Thyroid gland (tissue), 4 donors: ENCODE measurements at regions not wholly inside any gene's neighbourhood (a gene's known extent, or its start where the extent isn't known, plus 50 kb on each side); places are given as distances from the start of the nearest gene placed in this dataset.

Experiments used
- DNase-seq, 2 donors: peaks; one replicate each; pipeline ENCODE4 v3.0.0-alpha.2; 2019
- H3K27ac ChIP-seq, 3 donors: fragments of 200-600 bp; sonication (generic); 1 replicate in 2 of 3; 2 replicates in 1 of 3; pipeline ENCODE4 v1.5.1; 2016 to 2019; ENCODE audit warnings: mild to moderate bottlenecking in 1 of 3, moderate library complexity in 1 of 3
- H3K27me3 ChIP-seq: fragments of 200-600 bp; sonication (generic); one replicate; pipeline ENCODE4 v1.5.1; 2019
- H3K36me3 ChIP-seq, 2 donors: fragments of 200-600 bp; sonication (generic); one replicate each; pipeline ENCODE4 v1.5.1; 2016 to 2019
- H3K4me1 ChIP-seq, 2 donors: fragments of 200-600 bp; sonication (generic); one replicate each; pipeline ENCODE4 v1.5.1; 2017 to 2019
- H3K4me3 ChIP-seq, 3 donors: fragments of 200-600 bp; sonication (generic); replicated peaks in 1 of 3; 1 replicate in 2 of 3; 2 replicates in 1 of 3; pipeline ENCODE4 v1.5.1; 2016; ENCODE audit warnings: mild to moderate bottlenecking in 1 of 3
- H3K9me3 ChIP-seq: fragments of 200-600 bp; sonication (generic); one replicate; pipeline ENCODE4 v1.5.1; 2017
- POLR2A ChIP-seq, 2 donors: fragments of 450-650 bp; IDR thresholded peaks; one replicate each; pipeline ENCODE4 v1.6.1; 2017; ENCODE audit warnings: antibody characterized with exemption in 2 of 2, mild to moderate bottlenecking in 2 of 2, moderate library complexity in 1 of 2
- WGBS, 2 donors: methylation state at CpG; one replicate each; pipeline ENCODE4 v1.1.5; 2017; 5-methylcytosine and 5-hydroxymethylcytosine counted together
- intact Hi-C: fragments of 100-400 bp; cut with DNase I; formaldehyde crosslinking; loops from one replicate; pipeline ENCODE4 v1.15.1; 2023
- TF ChIP-seq, protein P1 (sequence below), 6 experiments: fragments of 200-600 bp in 3 of 6; fragments of 450-650 bp in 3 of 6; sonication (generic) in 3 of 6; IDR thresholded peaks; one replicate each; pipeline ENCODE4 v1.5.1; 2016 to 2019; ENCODE audit warnings: antibody characterized with exemption in 6 of 6, mild to moderate bottlenecking in 2 of 6, inconsistent platforms in 1 of 6, moderate library complexity in 1 of 6

DNA sequence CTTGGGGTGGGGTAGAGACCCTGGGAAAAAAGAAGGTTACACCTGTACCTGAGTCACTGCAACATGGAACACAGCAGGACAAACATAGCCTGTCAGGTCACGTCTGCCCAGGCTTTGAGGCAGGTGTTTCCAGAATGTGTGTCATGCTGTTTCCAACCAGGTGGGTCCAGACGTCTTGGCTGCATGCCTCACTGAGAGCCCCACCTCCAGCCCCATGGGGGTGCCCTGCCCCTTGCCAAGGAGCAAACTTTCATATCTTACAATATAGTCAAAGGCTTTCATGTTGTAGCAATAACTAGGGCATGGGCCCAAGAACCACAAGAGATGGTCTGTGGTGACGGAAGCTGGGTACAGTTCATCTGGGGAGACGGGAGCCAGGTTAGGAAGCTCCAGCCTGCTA is 499.7 kb downstream of the BCL11A start:
- 73 to 79% methylated on average over 4 of the region's 4 CpGs for WGBS, 2 donors
- no peak overlapping the region for H3K27ac ChIP-seq
- intact Hi-C loops = no loop called here
- no peak for TF ChIP-seq POLR2A (IDR thresholded peaks at IDR 0.05)
- TF ChIP-seq, protein P1, sequence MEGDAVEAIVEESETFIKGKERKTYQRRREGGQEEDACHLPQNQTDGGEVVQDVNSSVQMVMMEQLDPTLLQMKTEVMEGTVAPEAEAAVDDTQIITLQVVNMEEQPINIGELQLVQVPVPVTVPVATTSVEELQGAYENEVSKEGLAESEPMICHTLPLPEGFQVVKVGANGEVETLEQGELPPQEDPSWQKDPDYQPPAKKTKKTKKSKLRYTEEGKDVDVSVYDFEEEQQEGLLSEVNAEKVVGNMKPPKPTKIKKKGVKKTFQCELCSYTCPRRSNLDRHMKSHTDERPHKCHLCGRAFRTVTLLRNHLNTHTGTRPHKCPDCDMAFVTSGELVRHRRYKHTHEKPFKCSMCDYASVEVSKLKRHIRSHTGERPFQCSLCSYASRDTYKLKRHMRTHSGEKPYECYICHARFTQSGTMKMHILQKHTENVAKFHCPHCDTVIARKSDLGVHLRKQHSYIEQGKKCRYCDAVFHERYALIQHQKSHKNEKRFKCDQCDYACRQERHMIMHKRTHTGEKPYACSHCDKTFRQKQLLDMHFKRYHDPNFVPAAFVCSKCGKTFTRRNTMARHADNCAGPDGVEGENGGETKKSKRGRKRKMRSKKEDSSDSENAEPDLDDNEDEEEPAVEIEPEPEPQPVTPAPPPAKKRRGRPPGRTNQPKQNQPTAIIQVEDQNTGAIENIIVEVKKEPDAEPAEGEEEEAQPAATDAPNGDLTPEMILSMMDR (IDR thresholded peaks at IDR 0.05) = no peak
- no peaks in the 10 kb centered on the region for H3K4me1 ChIP-seq
- H3K4me3 ChIP-seq = no peak overlapping the region
- H3K36me3 ChIP-seq = no peaks in the 10 kb centered on the region
- DNase-seq = no peak
- no peaks in the 10 kb centered on the region for H3K9me3 ChIP-seq
- no peaks in the 10 kb centered on the region for H3K27me3 ChIP-seq

DNA sequence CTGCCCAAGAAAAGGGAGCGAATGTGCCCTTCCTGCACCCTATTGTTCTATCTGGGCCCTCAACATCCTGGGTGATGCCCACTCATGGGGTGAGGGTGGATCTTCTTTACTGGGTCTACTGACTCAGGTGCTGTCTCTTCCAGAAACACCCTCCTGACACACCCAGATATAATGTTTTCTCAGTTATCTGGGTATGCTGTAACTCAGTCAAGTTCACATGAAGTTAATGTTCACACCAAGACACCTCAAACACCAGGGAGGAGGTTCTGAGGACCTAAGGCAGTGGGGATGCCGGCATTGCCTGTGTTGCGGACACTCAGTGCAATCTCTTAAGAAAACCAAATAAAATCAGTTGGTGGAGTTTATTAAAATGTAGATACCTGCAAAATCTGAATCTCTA is 500.9 kb downstream of the BCL11A start:
- TF ChIP-seq, protein P1 (IDR thresholded peaks at IDR 0.05) = no peak
- 85 to 96% methylated on average over 3 of the region's 3 CpGs for WGBS, 2 donors
- no peaks in the 10 kb centered on the region for H3K36me3 ChIP-seq
- H3K4me3 ChIP-seq = no peak overlapping the region
- no peak for DNase-seq
- H3K9me3 ChIP-seq = no peaks in the 10 kb centered on the region
- intact Hi-C loops = no loop called here
- H3K27me3 ChIP-seq = no peaks in the 10 kb centered on the region
- no peak overlapping the region for H3K27ac ChIP-seq
- no peaks in the 10 kb centered on the region for H3K4me1 ChIP-seq

DNA sequence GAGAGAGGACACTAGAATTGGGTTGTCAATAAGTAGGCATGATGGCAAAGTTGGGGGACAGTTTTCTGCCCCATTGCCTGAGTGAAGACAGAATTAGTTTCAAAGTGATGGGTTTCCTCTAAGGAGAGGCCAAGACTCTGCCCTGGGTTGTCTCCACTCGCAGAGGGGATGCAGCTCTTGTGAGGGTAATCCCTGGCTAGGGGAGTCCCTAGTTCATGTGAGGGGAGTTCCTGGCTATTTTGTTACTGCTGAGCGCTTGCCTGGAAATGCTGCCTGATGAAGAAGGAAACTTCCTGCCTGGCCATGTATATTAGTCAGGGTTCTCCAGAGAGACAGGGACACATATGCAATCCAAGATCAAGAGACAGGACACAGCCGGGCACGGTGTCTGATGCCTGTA is 501.5 kb downstream of the BCL11A start:
- H3K4me3 ChIP-seq = no peak overlapping the region
- TF ChIP-seq, protein P1 (IDR thresholded peaks at IDR 0.05) = no peak
- no peak for TF ChIP-seq POLR2A (IDR thresholded peaks at IDR 0.05)
- no peaks in the 10 kb centered on the region for H3K9me3 ChIP-seq
- 93 to 97% methylated on average over 4 of the region's 4 CpGs for WGBS, 2 donors
- no peaks in the 10 kb centered on the region for H3K27me3 ChIP-seq
- no peak for DNase-seq
- H3K27ac ChIP-seq = no peak overlapping the region
- H3K36me3 ChIP-seq = no peaks in the 10 kb centered on the region
- intact Hi-C loops = no loop called here
- H3K4me1 ChIP-seq = no peaks in the 10 kb centered on the region

DNA sequence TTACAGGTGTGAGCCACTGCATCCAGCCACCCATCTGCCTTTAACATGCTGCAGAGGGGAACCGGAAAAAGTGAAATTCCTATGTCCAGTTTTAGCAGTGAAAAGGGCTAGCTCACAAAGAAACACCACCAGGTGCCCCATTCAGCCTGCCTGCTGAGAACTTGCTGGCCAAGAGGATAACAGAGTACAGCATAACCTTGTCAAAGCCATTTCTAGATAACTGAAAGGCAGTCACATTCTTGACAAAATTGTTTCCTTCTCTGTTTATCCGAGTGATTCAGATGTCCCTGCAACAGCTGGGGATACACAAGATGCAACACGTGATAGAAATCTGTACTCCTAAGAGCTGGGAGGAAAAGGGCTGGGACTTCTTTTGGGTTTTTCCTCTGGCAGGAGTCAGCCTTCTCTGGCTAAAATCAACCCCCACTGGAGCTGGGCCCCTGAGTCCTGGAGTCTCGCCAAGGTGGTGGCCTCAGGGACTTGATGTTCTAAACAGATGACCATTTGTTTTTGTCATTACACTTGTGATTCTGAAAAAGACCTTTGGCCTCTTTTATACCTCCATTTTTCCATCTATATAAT is 505.4 kb downstream of the BCL11A start:
- H3K27ac ChIP-seq = no peak overlapping the region
- 72 to 74% methylated on average over 4 of the region's 4 CpGs for WGBS, 2 donors
- no peaks in the 10 kb centered on the region for H3K36me3 ChIP-seq
- no peaks in the 10 kb centered on the region for H3K9me3 ChIP-seq
- H3K27me3 ChIP-seq = no peaks in the 10 kb centered on the region
- TF ChIP-seq, protein P1 (IDR thresholded peaks at IDR 0.05) = no peak
- no peak for TF ChIP-seq POLR2A (IDR thresholded peaks at IDR 0.05)
- H3K4me1 ChIP-seq = no peaks in the 10 kb centered on the region
- no peak for DNase-seq
- no peak overlapping the region for H3K4me3 ChIP-seq
- intact Hi-C loops = no loop called here

DNA sequence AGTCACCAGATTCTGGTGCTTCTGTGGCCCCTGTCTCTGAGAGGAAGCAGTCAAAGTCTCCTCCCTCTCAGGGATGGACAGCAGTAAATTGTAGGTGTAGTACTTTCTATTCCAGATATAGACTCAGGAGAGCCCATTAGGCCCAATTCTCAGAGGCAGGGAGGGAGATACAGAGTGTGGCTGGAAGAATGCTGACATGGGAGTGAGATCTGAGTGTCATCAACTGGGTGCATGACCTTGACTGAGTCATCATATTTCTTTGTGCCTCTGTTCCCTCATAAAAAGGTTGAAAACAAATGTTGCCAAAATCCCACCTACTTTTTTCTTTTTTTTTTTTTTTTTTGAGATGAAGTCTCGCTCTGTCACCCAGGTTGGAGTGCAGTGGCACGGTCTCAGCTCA is 506.1 kb downstream of the BCL11A start:
- WGBS, 2 donors = 96 to 100% methylated on average over 2 of the region's 2 CpGs
- H3K4me1 ChIP-seq = no peaks in the 10 kb centered on the region
- no peak overlapping the region for H3K4me3 ChIP-seq
- TF ChIP-seq POLR2A (IDR thresholded peaks at IDR 0.05) = no peak
- TF ChIP-seq, protein P1 (IDR thresholded peaks at IDR 0.05) = no peak
- no peak overlapping the region for H3K27ac ChIP-seq
- no peaks in the 10 kb centered on the region for H3K9me3 ChIP-seq
- intact Hi-C loops = no loop called here
- no peaks in the 10 kb centered on the region for H3K36me3 ChIP-seq
- DNase-seq = no peak
- no peaks in the 10 kb centered on the region for H3K27me3 ChIP-seq
